B cell (primary cell): ENCODE measurements at regions not wholly inside any gene's neighbourhood (a gene's known extent, or its start where the extent isn't known, plus 50 kb on each side); places are given as distances from the start of the nearest gene placed in this dataset.

Experiments used
- ATAC-seq: fragments of 200-7000 bp; cut with Tn5 transposase; one replicate; pipeline ENCODE4 v1.10.0; 2021; ENCODE audit warnings: low read depth, mild to moderate bottlenecking, moderate number of reproducible peaks, moderate library complexity
- CTCF ChIA-PET: fragments of 350-600 bp; sonication (Branson Sonifier 250); formaldehyde crosslinking; loops from one replicate; lab custom pipeline; 2021; ENCODE audit warnings: antibody characterized with exemption, inconsistent platforms; lab: Charles Lee
- POLR2A ChIA-PET: fragments of 350-600 bp; sonication (Branson Sonifier 250); formaldehyde crosslinking; loops from one replicate; lab custom pipeline; 2021; ENCODE audit warnings: antibody characterized with exemption; lab: Charles Lee
- DNase-seq: peaks from one replicate; pipeline ENCODE4 v3.0.0; 2013
- H2AFZ ChIP-seq: 2 replicates; pipeline ENCODE4 v1.6.1; 2012; ENCODE audit warnings: mild to moderate bottlenecking, low read depth, low read length; ENCODE audit not compliant: insufficient read depth, poor library complexity, severe bottlenecking
- H3K27ac ChIP-seq, 2 donors: 1 replicate in 1 of 2; 2 replicates in 1 of 2; pipeline ENCODE4 v1.5.1; 2012 to 2013; ENCODE audit warnings: low read length in 2 of 2, mild to moderate bottlenecking in 2 of 2, moderate library complexity in 1 of 2
- H3K27me3 ChIP-seq, 4 experiments: fragments of 200-600 bp in 1 of 4; sonication (generic) in 1 of 4; replicated peaks in 1 of 4; 1 replicate in 2 of 4; 2 replicates in 2 of 4; pipeline versions ENCODE4 v1.6.1 to v1.7.0; 2013 to 2016; ENCODE audit warnings: low read length in 3 of 4, mild to moderate bottlenecking in 2 of 4, mixed read lengths in 1 of 4, moderate library complexity in 1 of 4; ENCODE audit not compliant: insufficient read depth in 4 of 4, control insufficient read depth in 3 of 4; ENCODE audit errors: control extremely low read depth in 1 of 4
- H3K36me3 ChIP-seq, 2 experiments: replicated peaks in 1 of 2; 1 replicate in 1 of 2; 2 replicates in 1 of 2; pipeline versions ENCODE4 v1.6.1 to v1.7.1; 2013; ENCODE audit warnings: low read length in 1 of 2; ENCODE audit not compliant: insufficient read depth in 2 of 2, control insufficient read depth in 1 of 2; ENCODE audit errors: control extremely low read depth in 1 of 2, extremely low read depth in 1 of 2
- H3K4me1 ChIP-seq, 2 donors: fragments of 200-600 bp in 1 of 2; sonication (generic) in 1 of 2; 1 replicate in 1 of 2; 2 replicates in 1 of 2; pipeline versions ENCODE4 v1.5.1 to v1.6.1; 2013 to 2017; ENCODE audit warnings: low read length in 2 of 2; ENCODE audit not compliant: control insufficient read depth in 2 of 2, insufficient read depth in 2 of 2
- H3K4me2 ChIP-seq: replicated peaks from 2 replicates; pipeline ENCODE3; 2012; ENCODE audit warnings: mild to moderate bottlenecking, low read depth, low read length; ENCODE audit not compliant: poor library complexity, severe bottlenecking
- H3K4me3 ChIP-seq, 5 experiments: fragments of 200-600 bp in 1 of 5; sonication (generic) in 1 of 5; 1 replicate in 3 of 5; 2 replicates in 2 of 5; pipeline versions ENCODE4 v1.5.1 to v1.7.0; 2011 to 2016; ENCODE audit warnings: low read length in 4 of 5, mild to moderate bottlenecking in 4 of 5, low read depth in 2 of 5, control low read depth in 1 of 5, moderate library complexity in 1 of 5; ENCODE audit not compliant: insufficient read depth in 1 of 5; ENCODE audit errors: control extremely low read depth in 1 of 5, extremely low read depth in 1 of 5
- H3K79me2 ChIP-seq: fragments of 200-600 bp; sonication (generic); one replicate; pipeline ENCODE4 v1.6.0; 2016; ENCODE audit warnings: low read length; ENCODE audit not compliant: control insufficient read depth, insufficient read depth
- H3K9ac ChIP-seq: fragments of 200-600 bp; sonication (generic); 2 replicates; pipeline ENCODE4 v1.6.1; 2017; ENCODE audit warnings: mild to moderate bottlenecking, low read length, moderate library complexity
- H3K9me3 ChIP-seq, 3 donors: one replicate each; pipeline versions ENCODE4 v1.6.1 to v1.7.1; 2013; ENCODE audit warnings: low read length in 2 of 3; ENCODE audit not compliant: control insufficient read depth in 2 of 3, insufficient read depth in 1 of 3; ENCODE audit errors: control extremely low read depth in 1 of 3
- H4K20me1 ChIP-seq: 2 replicates; pipeline ENCODE4 v1.6.0; 2012; ENCODE audit warnings: mild to moderate bottlenecking, low read length; ENCODE audit not compliant: insufficient read depth, control insufficient read depth, poor library complexity, severe bottlenecking
- H3K27ac Mint-ChIP-seq: one replicate; pipeline ENCODE4 v1.8.0; 2021; ENCODE audit warnings: mixed read lengths
- H3K27me3 Mint-ChIP-seq: one replicate; pipeline ENCODE4 v1.8.0; 2021; ENCODE audit warnings: mixed read lengths
- H3K4me1 Mint-ChIP-seq: one replicate; pipeline ENCODE4 v1.8.0; 2021; ENCODE audit warnings: mixed read lengths
- H3K4me3 Mint-ChIP-seq: one replicate; pipeline ENCODE4 v1.8.0; 2021; ENCODE audit warnings: mixed read lengths
- H3K9me3 Mint-ChIP-seq: one replicate; pipeline ENCODE4 v1.8.0; 2022; ENCODE audit warnings: mixed read lengths; ENCODE audit not compliant: insufficient read depth
- CTCF ChIP-seq: fragments of 200-600 bp; IDR thresholded peaks from one replicate; pipeline ENCODE4 v1.8.0; 2022; ENCODE audit warnings: antibody characterized with exemption, mild to moderate bottlenecking
- EZH2 ChIP-seq: IDR thresholded peaks from 2 replicates; pipeline ENCODE4 v1.6.1; 2012; ENCODE audit warnings: borderline replicate concordance, low read depth, mild to moderate bottlenecking, moderate library complexity, low read length; ENCODE audit not compliant: insufficient read depth, poor library complexity, severe bottlenecking
- WGBS: methylation state at CpG from one replicate; pipeline ENCODE4 v1.1.5; 2013; ENCODE audit warnings: missing lambda C conversion rate; ENCODE audit not compliant: insufficient coverage; 5-methylcytosine and 5-hydroxymethylcytosine counted together
- intact Hi-C: fragments of 100-400 bp; cut with micrococcal nuclease; formaldehyde crosslinking; loops from one replicate; pipeline ENCODE4 v1.10.0; 2022

- Histone ChIP-seq H4K20me1 (no peaks in the 10 kb centered on the region), H3K4me1 (peaks cover 29 to 39% of the 10 kb centered on the region in 2 donors), H2AFZ (no peak overlapping the region), H3K9me3 (peaks cover 0 to 11% (median 0%) of the 10 kb centered on the region in 3 donors), H3K27ac (no peak overlapping the region), H3K27me3 (no peaks in the 10 kb centered on the region), H3K79me2 (no peaks in the 10 kb centered on the region), H3K36me3 (no peaks in the 10 kb centered on the region), H3K4me2 (no peak overlapping the region), H3K9ac (no peak overlapping the region), H3K4me3 (no peak overlapping the region)
- H3K4me3 Mint-ChIP-seq, result no peak overlapping the region
- CTCF ChIA-PET, result interaction anchor here (0.5 to 1.3 kb wide), 5 partner anchors 17 to 177 kb away, joined by 3 to 4 read pairs (median 3); no protein-coding TSS in a partner anchor
- H3K27me3 Mint-ChIP-seq, result no peaks in the 10 kb centered on the region
- WGBS, result 100% methylated on average over 1 of the region's 4 CpGs
- intact Hi-C loops, result no loop called here
- ATAC-seq (no peak), DNase-seq (no peak)
- H3K4me1 Mint-ChIP-seq, result peaks cover 40% of the 10 kb centered on the region
- no peaks in the 10 kb centered on the region for H3K9me3 Mint-ChIP-seq
- POLR2A ChIA-PET, result no interaction called here
- TF ChIP-seq CTCF (no peak), EZH2 (no peak)
- H3K27ac Mint-ChIP-seq, result no peak overlapping the region
These were observed 53.3 kb upstream of the EPS8L3 start for GRCh38 chr1:109816975-109817535.

- H3K9me3 Mint-ChIP-seq, result no peaks in the 10 kb centered on the region
- peak overlapping the region; percentile 22 for H3K27ac Mint-ChIP-seq
- intact Hi-C loops, result no loop called here
- peak overlapping the region; percentile 48 for H3K4me2 ChIP-seq
- POLR2A ChIA-PET, result no interaction called here
- peak; percentile 51 for DNase-seq
- H3K9me3 ChIP-seq, result peaks cover 0 to 11% (median 0%) of the 10 kb centered on the region in 3 donors
- no peaks in the 10 kb centered on the region for H3K79me2 ChIP-seq
- no peak for TF ChIP-seq CTCF
- CTCF ChIA-PET, result interaction anchor here (1.2 to 1.3 kb wide), 2 partner anchors 40 to 92 kb away, joined by 3 read pairs; no protein-coding TSS in a partner anchor
- H3K36me3 ChIP-seq, result no peaks in the 10 kb centered on the region
- H3K4me3 Mint-ChIP-seq, result peak overlapping the region; percentile 27
- H3K4me1 Mint-ChIP-seq, result peaks cover 40% of the 10 kb centered on the region
- 0% methylated on average over 1 of the region's 4 CpGs for WGBS
- no peak overlapping the region for H3K27ac ChIP-seq
- ATAC-seq, result peak; percentile 81
- H2AFZ ChIP-seq, result peak overlapping the region; percentile 11
- H4K20me1 ChIP-seq, result no peaks in the 10 kb centered on the region
- peaks cover 29 to 39% of the 10 kb centered on the region in 2 donors for H3K4me1 ChIP-seq
- no peaks in the 10 kb centered on the region for H3K27me3 ChIP-seq
- H3K4me3 ChIP-seq, result no peak overlapping the region
- H3K27me3 Mint-ChIP-seq, result no peaks in the 10 kb centered on the region
- H3K9ac ChIP-seq, result peak overlapping the region; percentile 0
These were observed 52.6 kb upstream of the EPS8L3 start for GRCh38 chr1:109816175-109816811.
